HL-60/S4 treated with phorbol 12-myristate 13-acetate at 8.2 ng/mL for 4 days and 3 days (cell line): ENCODE measurements at regions not wholly inside any gene's neighbourhood (a gene's known extent, or its start where the extent isn't known, plus 50 kb on each side); places are given as distances from the start of the nearest gene placed in this dataset.

Experiments
- in situ Hi-C: fragments of 300-500 bp; cut with MboI; formaldehyde crosslinking; loops from 2 replicates; pipeline ENCODE4 v1.15.0; 2022; ENCODE audit warnings: low sequenced_read_pairs

- in situ Hi-C loops, result no loop called here
Observed at GRCh38 chr6:145313041-145313855, 422.1 kb downstream of the EPM2A start.

GRCh38 chr6:145315982-145316600 lies 419.2 kb downstream of the EPM2A start:
- in situ Hi-C loops, result no loop called here

- in situ Hi-C loops, result no loop called here
Observed at GRCh38 chr6:145318952-145319351, 416.4 kb downstream of the EPM2A start.

GRCh38 chr6:145319605-145320004 lies 415.7 kb downstream of the EPM2A start:
- in situ Hi-C loops, result no loop called here

- in situ Hi-C loops, result no loop called here
Observed at GRCh38 chr6:145323646-145324045, 411.7 kb downstream of the EPM2A start.

GRCh38 chr6:145327586-145327985 lies 407.7 kb downstream of the EPM2A start:
- in situ Hi-C loops, result no loop called here

GRCh38 chr6:145329257-145329656 lies 406.1 kb downstream of the EPM2A start:
- in situ Hi-C loops, result no loop called here

GRCh38 chr6:145331066-145331465 lies 404.3 kb downstream of the EPM2A start:
- in situ Hi-C loops, result no loop called here

- in situ Hi-C loops, result no loop called here
Observed at GRCh38 chr6:145332011-145332410, 403.3 kb downstream of the EPM2A start.

- in situ Hi-C loops, result no loop called here
Observed at GRCh38 chr6:145336119-145336518, 399.2 kb downstream of the EPM2A start.

- in situ Hi-C loops, result no loop called here
Observed at GRCh38 chr6:145339089-145339488, 396.2 kb downstream of the EPM2A start.

- in situ Hi-C loops, result no loop called here
Observed at GRCh38 chr6:145340256-145340655, 395.1 kb downstream of the EPM2A start.

- in situ Hi-C loops, result no loop called here
Observed at GRCh38 chr6:145345094-145345493, 390.2 kb downstream of the EPM2A start.

GRCh38 chr6:145347216-145347615 lies 388.1 kb downstream of the EPM2A start:
- in situ Hi-C loops, result no loop called here

GRCh38 chr6:145349950-145350510 lies 385.3 kb downstream of the EPM2A start:
- in situ Hi-C loops, result no loop called here

GRCh38 chr6:145350928-145351327 lies 384.4 kb downstream of the EPM2A start:
- in situ Hi-C loops, result no loop called here

- in situ Hi-C loops, result no loop called here
Observed at GRCh38 chr6:145352382-145353080, 382.8 kb downstream of the EPM2A start.

GRCh38 chr6:145360865-145361264 lies 374.5 kb downstream of the EPM2A start:
- in situ Hi-C loops, result no loop called here

GRCh38 chr6:145367149-145367548 lies 368.2 kb downstream of the EPM2A start:
- in situ Hi-C loops, result no loop called here

- in situ Hi-C loops, result no loop called here
Observed at GRCh38 chr6:145368075-145368474, 367.2 kb downstream of the EPM2A start.

- in situ Hi-C loops, result no loop called here
Observed at GRCh38 chr6:145370559-145370958, 364.8 kb downstream of the EPM2A start.
